GM12878 (cell line): ENCODE measurements at regions not wholly inside any gene's neighbourhood (a gene's known extent, or its start where the extent isn't known, plus 50 kb on each side); places are given as distances from the start of the nearest gene placed in this dataset.

ENCODE experiments used
- CTCF ChIP-seq, 3 experiments: IDR thresholded peaks in 2 of 3; conservative IDR thresholded peaks in 1 of 3; 2 replicates each; pipeline ENCODE4 v1.5.1; 2011; ENCODE audit warnings: low read depth in 3 of 3, low read length in 3 of 3, mild to moderate bottlenecking in 3 of 3, control low read depth in 2 of 3, moderate library complexity in 2 of 3, inconsistent platforms in 1 of 3, mixed read lengths in 1 of 3; ENCODE audit not compliant: control insufficient read depth in 2 of 3, insufficient read depth in 1 of 3; ENCODE audit errors: extremely low read depth in 1 of 3
- EP300 ChIP-seq, 2 experiments: fragments of 150-350 bp in 1 of 2; IDR thresholded peaks; 2 replicates each; pipeline ENCODE4 v1.6.1; 2011 to 2012; ENCODE audit warnings: low read depth in 2 of 2, low read length in 2 of 2, borderline replicate concordance in 1 of 2, improper control_type of control experiment in 1 of 2, inconsistent platforms in 1 of 2; ENCODE audit not compliant: control insufficient read depth in 1 of 2
- EZH2 ChIP-seq: IDR thresholded peaks from 2 replicates; pipeline ENCODE4 v1.6.1; 2012; ENCODE audit warnings: low read depth, mild to moderate bottlenecking, control low read depth, inconsistent platforms, low read length, borderline replicate concordance; ENCODE audit not compliant: control insufficient read depth
- HDGF ChIP-seq: fragments of 450-650 bp; IDR thresholded peaks from 2 replicates; pipeline ENCODE4 v1.6.1; 2016; ENCODE audit warnings: antibody characterized with exemption
- RAD21 ChIP-seq: IDR thresholded peaks from 2 replicates; pipeline ENCODE4 v1.6.1; 2011; ENCODE audit warnings: mild to moderate bottlenecking, low read depth, low read length, moderate library complexity; ENCODE audit not compliant: insufficient read depth
- TF ChIP-seq, protein P1 (sequence below): IDR thresholded peaks from 2 replicates; pipeline ENCODE4 v1.6.1; 2012; ENCODE audit warnings: low read length, inconsistent platforms
- TF ChIP-seq, protein P2 (sequence below): IDR thresholded peaks from 2 replicates; pipeline ENCODE4 v1.6.1; 2012; ENCODE audit warnings: low read depth, low read length, improper control_type of control experiment

DNA sequence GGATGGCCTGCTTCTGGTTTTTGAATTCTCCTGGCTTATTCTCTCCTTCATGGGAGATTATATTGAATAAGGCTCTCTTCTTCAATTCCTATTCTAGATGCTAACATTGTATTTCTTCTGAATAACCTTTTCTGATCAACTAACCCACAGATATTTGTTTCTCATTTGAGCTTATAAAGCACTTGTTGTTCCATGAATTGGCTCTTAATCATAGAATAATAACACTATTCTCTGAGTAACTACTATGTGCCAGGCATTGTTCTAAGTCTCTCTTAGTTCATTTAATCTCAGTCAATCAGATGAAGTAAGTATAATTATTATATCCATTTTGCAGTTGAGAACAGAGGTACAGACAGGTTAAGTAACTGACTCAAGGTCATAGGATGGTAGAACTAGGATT lies 136.3 kb upstream of the MLIP start:
- TF ChIP-seq RAD21 (no peak), EZH2 (no peak), EP300 (IDR thresholded peaks at IDR 0.05; ENCODE audit: borderline replicate concordance in 1 of 2, control insufficient read depth in 1 of 2, low read depth in 2 of 2, low read length in 2 of 2) (no peak), HDGF (no peak), CTCF (IDR thresholded peaks at IDR 0.05 in 2 of 3, conservative IDR thresholded peaks at IDR 0.05 in 1 of 3; ENCODE audit: control insufficient read depth in 2 of 3, extremely low read depth in 1 of 3, insufficient read depth in 1 of 3, low read depth in 3 of 3, low read length in 3 of 3) (no peak)
- TF ChIP-seq, protein P1, sequence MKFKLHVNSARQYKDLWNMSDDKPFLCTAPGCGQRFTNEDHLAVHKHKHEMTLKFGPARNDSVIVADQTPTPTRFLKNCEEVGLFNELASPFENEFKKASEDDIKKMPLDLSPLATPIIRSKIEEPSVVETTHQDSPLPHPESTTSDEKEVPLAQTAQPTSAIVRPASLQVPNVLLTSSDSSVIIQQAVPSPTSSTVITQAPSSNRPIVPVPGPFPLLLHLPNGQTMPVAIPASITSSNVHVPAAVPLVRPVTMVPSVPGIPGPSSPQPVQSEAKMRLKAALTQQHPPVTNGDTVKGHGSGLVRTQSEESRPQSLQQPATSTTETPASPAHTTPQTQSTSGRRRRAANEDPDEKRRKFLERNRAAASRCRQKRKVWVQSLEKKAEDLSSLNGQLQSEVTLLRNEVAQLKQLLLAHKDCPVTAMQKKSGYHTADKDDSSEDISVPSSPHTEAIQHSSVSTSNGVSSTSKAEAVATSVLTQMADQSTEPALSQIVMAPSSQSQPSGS: no peak
- TF ChIP-seq, protein P2, sequence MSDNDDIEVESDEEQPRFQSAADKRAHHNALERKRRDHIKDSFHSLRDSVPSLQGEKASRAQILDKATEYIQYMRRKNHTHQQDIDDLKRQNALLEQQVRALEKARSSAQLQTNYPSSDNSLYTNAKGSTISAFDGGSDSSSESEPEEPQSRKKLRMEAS: no peak
